GM10266 (cell line): ENCODE measurements at regions not wholly inside any gene's neighbourhood (a gene's known extent, or its start where the extent isn't known, plus 50 kb on each side); places are given as distances from the start of the nearest gene placed in this dataset.

Experiments
- DNase-seq: peaks from one replicate; pipeline ENCODE4 v3.0.0; 2012; ENCODE audit errors: extremely low spot score
- TF ChIP-seq, protein P1 (sequence below): IDR thresholded peaks from 2 replicates; pipeline ENCODE4 v1.5.1; 2012; ENCODE audit warnings: mild to moderate bottlenecking, low read depth; ENCODE audit not compliant: control insufficient read depth, insufficient read depth; ENCODE audit errors: missing control alignments

DNA sequence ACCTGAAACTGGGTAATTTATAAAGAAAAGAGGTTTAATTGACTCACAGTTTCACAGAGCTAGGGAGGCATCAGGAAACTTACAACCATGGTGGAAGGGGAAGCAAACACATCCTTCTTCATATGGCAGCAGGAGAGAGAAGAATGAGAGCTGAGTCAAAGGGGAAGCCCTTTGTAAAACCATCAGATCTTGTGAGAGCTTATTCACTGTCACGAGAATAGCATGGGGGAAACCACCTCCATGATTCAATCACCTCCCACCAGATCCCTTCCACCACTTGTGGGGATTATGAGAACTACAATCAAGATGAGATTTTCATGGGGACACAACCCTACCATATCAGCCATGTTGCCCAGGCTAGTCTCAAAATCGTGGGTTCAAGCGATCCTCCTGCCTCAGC is 143.4 kb downstream of the FGF18 start:
- TF ChIP-seq, protein P1, sequence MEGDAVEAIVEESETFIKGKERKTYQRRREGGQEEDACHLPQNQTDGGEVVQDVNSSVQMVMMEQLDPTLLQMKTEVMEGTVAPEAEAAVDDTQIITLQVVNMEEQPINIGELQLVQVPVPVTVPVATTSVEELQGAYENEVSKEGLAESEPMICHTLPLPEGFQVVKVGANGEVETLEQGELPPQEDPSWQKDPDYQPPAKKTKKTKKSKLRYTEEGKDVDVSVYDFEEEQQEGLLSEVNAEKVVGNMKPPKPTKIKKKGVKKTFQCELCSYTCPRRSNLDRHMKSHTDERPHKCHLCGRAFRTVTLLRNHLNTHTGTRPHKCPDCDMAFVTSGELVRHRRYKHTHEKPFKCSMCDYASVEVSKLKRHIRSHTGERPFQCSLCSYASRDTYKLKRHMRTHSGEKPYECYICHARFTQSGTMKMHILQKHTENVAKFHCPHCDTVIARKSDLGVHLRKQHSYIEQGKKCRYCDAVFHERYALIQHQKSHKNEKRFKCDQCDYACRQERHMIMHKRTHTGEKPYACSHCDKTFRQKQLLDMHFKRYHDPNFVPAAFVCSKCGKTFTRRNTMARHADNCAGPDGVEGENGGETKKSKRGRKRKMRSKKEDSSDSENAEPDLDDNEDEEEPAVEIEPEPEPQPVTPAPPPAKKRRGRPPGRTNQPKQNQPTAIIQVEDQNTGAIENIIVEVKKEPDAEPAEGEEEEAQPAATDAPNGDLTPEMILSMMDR: no peak
- no peak for DNase-seq

DNA sequence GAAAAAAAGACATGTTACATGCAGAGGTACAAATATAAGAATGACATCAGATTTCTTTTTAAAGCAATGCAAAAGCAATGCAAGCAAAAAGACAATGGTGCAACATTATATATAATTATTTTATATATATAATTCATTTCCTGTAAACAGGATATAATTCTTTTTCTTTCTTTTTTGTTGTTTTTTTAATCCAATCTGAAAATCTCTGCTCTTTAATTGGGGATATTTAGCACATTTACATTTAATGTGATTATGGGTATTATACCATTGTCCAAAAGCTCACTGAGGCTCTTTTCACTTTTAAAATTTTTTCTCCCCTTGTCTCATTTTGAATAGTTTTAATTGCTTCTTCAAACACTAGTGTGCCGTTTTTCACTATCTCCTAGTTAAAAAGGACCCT is 148.9 kb downstream of the FGF18 start:
- TF ChIP-seq, protein P1: no peak

DNA sequence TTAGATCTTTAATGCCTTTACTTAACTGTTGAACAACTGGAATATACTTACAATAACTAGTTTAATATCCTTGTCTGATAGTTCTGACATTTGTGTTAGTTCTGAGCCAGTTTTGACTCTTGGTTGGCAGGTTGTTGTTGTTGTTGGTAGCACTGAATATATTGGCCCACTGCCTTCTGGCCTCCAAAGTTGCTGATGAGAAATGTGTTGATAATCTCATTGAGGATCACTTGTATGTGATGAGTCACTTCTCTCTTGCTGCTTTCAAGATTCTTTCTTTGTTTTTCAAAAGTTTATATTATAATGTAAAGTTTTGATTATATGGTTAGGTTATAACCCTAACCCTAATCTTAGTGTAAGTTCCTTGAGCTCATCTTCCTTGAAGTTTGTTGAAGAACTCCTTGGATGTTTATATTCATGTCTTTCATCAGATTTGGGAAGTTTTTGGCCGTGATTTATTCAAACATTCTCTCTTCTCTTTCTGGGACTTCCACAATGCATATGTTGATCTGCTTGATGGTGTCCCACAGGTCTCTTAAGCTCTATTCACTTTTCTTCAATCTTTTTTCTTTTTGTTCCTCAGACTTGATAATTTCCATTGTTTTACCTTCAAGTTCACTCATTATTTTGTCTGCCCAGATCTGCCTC is 149.7 kb downstream of the FGF18 start:
- TF ChIP-seq, protein P1: no peak
- DNase-seq: no peak

More for the DNA sequence above, 148.9 kb downstream of the FGF18 start:
- DNase-seq: no peak

DNA sequence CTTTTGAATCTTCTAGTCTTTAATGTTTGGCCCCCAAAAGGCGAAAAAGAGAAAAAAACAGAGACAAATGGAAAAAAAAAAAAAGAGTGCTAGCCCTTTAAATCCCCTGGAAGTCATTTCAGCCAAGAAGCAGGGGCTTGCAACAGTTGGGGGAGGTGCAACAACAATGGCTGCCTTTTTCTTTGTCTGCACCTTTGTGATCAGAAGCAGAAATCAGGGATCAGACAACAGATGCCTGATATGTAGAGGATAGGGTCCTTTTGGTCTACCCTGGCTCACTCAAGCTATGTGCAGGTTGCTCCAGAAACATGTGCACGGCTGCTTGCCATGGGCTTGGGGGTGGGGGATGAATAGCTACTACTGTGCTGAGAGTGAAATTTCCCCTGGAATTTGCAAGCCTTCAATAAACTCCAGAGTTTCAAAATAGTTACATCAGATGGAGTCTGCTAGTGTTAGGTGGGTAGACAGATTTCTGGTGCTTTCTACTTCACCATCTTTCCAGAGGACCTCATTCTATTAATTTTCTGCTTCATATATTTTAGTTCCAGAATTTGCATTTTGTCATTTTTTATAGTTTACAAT is 150.9 kb downstream of the FGF18 start:
- TF ChIP-seq, protein P1: no peak
- DNase-seq: no peak

DNA sequence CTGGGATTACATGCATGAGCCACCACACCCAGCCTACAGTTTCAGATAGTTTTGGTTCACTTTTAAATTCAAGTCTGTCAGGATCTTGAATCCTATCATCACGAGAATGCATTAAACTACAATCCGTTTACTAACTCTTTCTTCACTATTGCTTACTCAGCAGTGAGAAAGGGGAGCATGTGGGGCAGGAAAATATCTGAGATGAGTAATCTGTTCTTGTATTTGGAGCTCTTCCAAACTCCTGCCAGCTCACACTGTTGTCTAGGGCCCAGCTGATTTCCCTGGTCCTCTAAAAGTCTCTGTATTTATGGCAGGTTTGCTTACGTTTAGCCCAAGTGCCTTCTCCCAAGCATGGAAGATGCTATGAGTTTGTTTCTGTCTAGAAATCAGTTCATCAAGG is 152.2 kb downstream of the FGF18 start:
- DNase-seq: no peak
- TF ChIP-seq, protein P1: no peak

DNA sequence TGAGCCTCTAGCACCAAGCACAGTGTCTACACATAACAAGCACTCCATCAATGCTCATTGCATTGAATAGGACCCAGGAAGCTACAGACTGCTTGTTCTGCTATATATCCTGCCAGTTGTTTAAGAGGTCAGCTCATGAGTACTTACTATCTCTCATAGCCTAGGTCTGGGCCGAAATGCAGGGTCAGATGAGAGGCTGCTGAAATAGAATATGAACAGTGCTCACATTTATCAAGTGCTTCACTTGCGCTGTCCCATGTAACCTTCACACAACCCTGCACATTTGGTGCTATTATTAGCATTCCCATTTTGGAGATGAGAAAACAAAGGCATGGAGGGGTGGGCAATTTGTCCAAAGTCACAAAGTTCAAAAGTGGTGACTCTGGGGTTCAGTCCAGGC is 153.6 kb downstream of the FGF18 start:
- TF ChIP-seq, protein P1: no peak

DNA sequence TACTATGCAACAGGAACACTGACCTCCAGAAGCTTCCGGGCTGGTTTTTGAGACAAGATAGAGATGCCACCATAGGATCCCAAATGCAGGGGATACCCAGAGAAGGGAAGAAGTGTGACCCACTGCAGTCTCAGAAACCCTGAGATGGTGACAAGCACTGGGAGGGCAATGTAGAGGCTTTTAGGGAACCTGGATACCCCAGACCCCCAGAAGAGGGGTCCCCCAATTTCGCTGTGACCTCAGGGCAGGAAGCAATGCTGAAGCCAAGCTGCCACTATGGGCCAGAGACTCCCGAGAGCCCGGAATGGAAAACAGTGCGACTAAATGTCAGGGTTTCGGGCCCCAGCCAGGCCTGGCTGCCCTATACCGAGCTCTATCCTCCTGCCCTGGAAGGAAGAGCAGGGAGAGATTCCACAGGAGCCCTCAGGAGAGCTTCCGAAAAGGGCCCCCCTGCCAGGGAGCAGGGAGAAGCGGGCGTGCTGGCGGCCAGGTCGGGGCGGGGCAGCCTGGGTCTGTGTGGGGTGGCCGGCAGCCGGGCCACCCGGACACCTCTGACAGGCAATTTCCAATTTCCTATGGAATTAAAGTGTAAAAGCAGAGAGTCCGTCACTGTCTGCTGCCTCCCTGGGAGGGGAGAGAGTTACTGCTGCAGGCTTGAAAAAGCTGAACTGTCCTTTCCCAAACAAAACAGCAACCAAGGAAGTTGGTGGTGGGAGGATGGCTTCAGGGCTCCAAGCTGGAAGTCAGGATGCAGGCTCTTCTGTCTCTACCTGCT is 154.2 kb downstream of the FGF18 start:
- TF ChIP-seq, protein P1: no peak
- DNase-seq: no peak

More for the DNA sequence above, 153.6 kb downstream of the FGF18 start:
- no peak for DNase-seq
